Mesenchymal stem cell (in vitro differentiated cells and primary cell): ENCODE measurements at regions not wholly inside any gene's neighbourhood (a gene's known extent, or its start where the extent isn't known, plus 50 kb on each side); places are given as distances from the start of the nearest gene placed in this dataset.

Experiments
- DNase-seq: peaks from one replicate; pipeline ENCODE4 v3.0.0-alpha.2; 2013
- H2AFZ ChIP-seq: one replicate; pipeline ENCODE4 v1.6.1; 2013; ENCODE audit warnings: low read depth, mild to moderate bottlenecking, control low read depth, inconsistent platforms, low read length, moderate library complexity
- H2AK5ac ChIP-seq: 2 replicates; pipeline ENCODE4 v1.6.1; 2013; ENCODE audit warnings: low read length, moderate library complexity, mild to moderate bottlenecking, inconsistent platforms; ENCODE audit not compliant: severe bottlenecking
- H2BK120ac ChIP-seq: one replicate; pipeline ENCODE4 v1.6.1; 2013; ENCODE audit warnings: low read depth, mild to moderate bottlenecking, inconsistent platforms, low read length, moderate library complexity
- H2BK12ac ChIP-seq, 2 experiments: one replicate each; pipeline ENCODE4 v1.6.1; 2013; ENCODE audit warnings: inconsistent platforms in 2 of 2, low read length in 2 of 2, mild to moderate bottlenecking in 2 of 2, moderate library complexity in 2 of 2, control low read depth in 1 of 2
- H2BK15ac ChIP-seq: one replicate; pipeline ENCODE4 v1.6.1; 2013; ENCODE audit warnings: mild to moderate bottlenecking, low read depth, inconsistent platforms; ENCODE audit not compliant: poor library complexity, severe bottlenecking
- H2BK5ac ChIP-seq: 2 replicates; pipeline ENCODE4 v1.6.1; 2013; ENCODE audit warnings: low read depth, mild to moderate bottlenecking, low read length, control low read depth, inconsistent platforms; ENCODE audit not compliant: poor library complexity, severe bottlenecking
- H3K14ac ChIP-seq, 2 experiments: one replicate each; pipeline ENCODE4 v1.6.1; 2013; ENCODE audit warnings: inconsistent platforms in 2 of 2, low read length in 2 of 2, control low read depth in 1 of 2, mild to moderate bottlenecking in 1 of 2, moderate library complexity in 1 of 2
- H3K18ac ChIP-seq, 2 experiments: one replicate each; pipeline ENCODE4 v1.6.1; 2013; ENCODE audit warnings: inconsistent platforms in 2 of 2, low read length in 2 of 2, control low read depth in 1 of 2, low read depth in 1 of 2, mild to moderate bottlenecking in 1 of 2
- H3K23ac ChIP-seq, 2 experiments: one replicate each; pipeline ENCODE4 v1.6.1; 2013; ENCODE audit warnings: inconsistent platforms in 2 of 2, low read length in 2 of 2, mild to moderate bottlenecking in 2 of 2, moderate library complexity in 2 of 2, control low read depth in 1 of 2
- H3K27ac ChIP-seq: 2 replicates; pipeline ENCODE4 v1.5.1; 2013; ENCODE audit warnings: mild to moderate bottlenecking, moderate library complexity, low read length, control low read depth, inconsistent platforms; ENCODE audit not compliant: poor library complexity, severe bottlenecking
- H3K27me3 ChIP-seq, 2 experiments: 2 replicates each; pipeline versions ENCODE4 v1.6.1 to v1.7.0; 2013; ENCODE audit warnings: low read length in 2 of 2, mild to moderate bottlenecking in 2 of 2, moderate library complexity in 2 of 2, control low read depth in 1 of 2, inconsistent platforms in 1 of 2; ENCODE audit not compliant: control insufficient read depth in 1 of 2, insufficient read depth in 1 of 2
- H3K36me3 ChIP-seq, 2 experiments: 2 replicates each; pipeline versions ENCODE4 v1.6.1 to v1.7.0; 2013; ENCODE audit warnings: low read length in 2 of 2, control low read depth in 1 of 2, inconsistent platforms in 1 of 2, low read depth in 1 of 2, mild to moderate bottlenecking in 1 of 2; ENCODE audit not compliant: insufficient read depth in 2 of 2, control insufficient read depth in 1 of 2
- H3K4ac ChIP-seq, 2 experiments: one replicate each; pipeline ENCODE4 v1.6.1; 2013; ENCODE audit warnings: inconsistent platforms in 2 of 2, low read length in 2 of 2, mild to moderate bottlenecking in 2 of 2, moderate library complexity in 2 of 2, control low read depth in 1 of 2, low read depth in 1 of 2
- H3K4me1 ChIP-seq: 2 replicates; pipeline ENCODE4 v1.6.1; 2013; ENCODE audit warnings: low read depth, low read length, control low read depth; ENCODE audit not compliant: control insufficient read depth, insufficient read depth
- H3K4me2 ChIP-seq: 2 replicates; pipeline ENCODE4 v1.6.1; 2013; ENCODE audit warnings: low read length, mild to moderate bottlenecking, inconsistent platforms; ENCODE audit not compliant: poor library complexity, severe bottlenecking
- H3K4me3 ChIP-seq, 2 experiments: 2 replicates each; pipeline versions ENCODE4 v1.5.1 to v1.7.0; 2013; ENCODE audit warnings: low read length in 2 of 2, mild to moderate bottlenecking in 2 of 2, control low read depth in 1 of 2, low read depth in 1 of 2; ENCODE audit not compliant: insufficient read depth in 1 of 2
- H3K79me1 ChIP-seq: replicated peaks from 2 replicates; pipeline ENCODE4 v1.6.1; 2013; ENCODE audit warnings: mild to moderate bottlenecking, control low read depth, low read length, inconsistent platforms; ENCODE audit not compliant: poor library complexity, severe bottlenecking
- H3K9ac ChIP-seq: 2 replicates; pipeline ENCODE4 v1.7.0; 2013; ENCODE audit warnings: mild to moderate bottlenecking, low read length, moderate library complexity
- H3K9me3 ChIP-seq: 2 replicates; pipeline ENCODE4 v1.7.0; 2013; ENCODE audit warnings: mild to moderate bottlenecking, low read length; ENCODE audit not compliant: control insufficient read depth
- H4K8ac ChIP-seq: one replicate; pipeline ENCODE4 v1.6.1; 2013; ENCODE audit warnings: inconsistent platforms, mild to moderate bottlenecking, low read length, moderate library complexity
- H4K91ac ChIP-seq: one replicate; pipeline ENCODE4 v1.6.1; 2013; ENCODE audit warnings: mild to moderate bottlenecking, low read length, inconsistent platforms
- WGBS: methylation state at CpG from one replicate; pipeline ENCODE4 v1.1.7; 2013; ENCODE audit warnings: mixed read lengths; 5-methylcytosine and 5-hydroxymethylcytosine counted together

DNA sequence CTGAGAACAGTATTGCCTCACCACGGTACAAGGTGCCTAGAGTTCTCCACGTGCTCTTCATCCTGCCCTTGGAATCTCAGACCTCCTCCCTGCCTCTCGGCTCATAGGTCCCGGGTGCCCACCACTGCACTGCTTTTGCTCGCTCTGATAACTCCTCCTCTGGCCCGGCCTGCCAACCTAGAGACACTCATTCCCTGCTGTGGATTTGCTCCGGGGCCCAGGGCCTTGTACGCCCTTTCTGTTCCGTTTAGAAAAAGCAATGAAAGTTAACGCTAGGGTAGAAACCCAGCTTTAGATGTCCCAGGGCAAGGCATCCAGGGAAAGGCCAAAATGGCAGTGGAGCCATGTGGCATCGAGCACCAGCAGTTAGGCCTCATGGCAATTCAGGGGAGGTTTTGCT lies 253.9 kb downstream of the VAPA start:
- Histone ChIP-seq H3K9ac (no peak overlapping the region), H3K9me3 (no peaks in the 10 kb centered on the region), H3K4me2 (no peak overlapping the region), H2BK5ac (no peak overlapping the region), H3K18ac (no peak overlapping the region), H3K27ac (no peak overlapping the region), H4K8ac (no peak overlapping the region), H3K14ac (no peak overlapping the region), H3K4ac (no peak overlapping the region), H2AFZ (no peak overlapping the region), H2BK15ac (no peak overlapping the region), H3K23ac (no peak overlapping the region), H3K36me3 (no peaks in the 10 kb centered on the region), H3K79me1 (no peaks in the 10 kb centered on the region), H3K27me3 (peaks cover 0 to 4% of the 10 kb centered on the region in 2 experiments), H2AK5ac (no peak overlapping the region), H3K4me1 (peaks cover 2% of the 10 kb centered on the region), H2BK12ac (peak overlapping the region in 1 of 2 experiments; percentile 72), H2BK120ac (no peak overlapping the region), H4K91ac (no peak overlapping the region), H3K4me3 (no peak overlapping the region)
- no peak for DNase-seq
- WGBS = 95% methylated on average over 11 of the region's 11 CpGs

DNA sequence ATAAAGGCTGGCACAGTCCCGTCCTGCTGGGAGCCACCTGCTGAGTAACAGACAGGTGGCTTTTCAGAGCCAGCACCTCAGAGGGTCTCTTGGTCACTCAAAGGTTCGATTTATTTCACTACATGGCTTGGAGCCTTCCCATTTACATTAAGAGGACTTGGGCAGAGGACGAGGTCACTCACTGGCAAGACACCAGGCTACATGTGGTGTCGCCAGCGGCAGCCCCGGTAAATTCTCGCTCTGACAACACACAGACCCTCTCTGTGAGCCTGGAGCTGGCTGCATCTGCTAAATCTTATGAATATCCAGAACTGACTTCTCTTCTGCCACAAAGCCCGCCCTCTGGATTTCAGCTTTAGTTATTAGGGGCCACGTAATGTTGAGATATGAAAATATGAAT lies 254.7 kb downstream of the VAPA start:
- Histone ChIP-seq H3K9ac (no peak overlapping the region), H3K4ac (peak overlapping the region in 1 of 2 experiments; percentile 66), H3K18ac (peak overlapping the region in 1 of 2 experiments; percentile 25), H3K4me1 (peaks cover 2% of the 10 kb centered on the region), H3K27ac (no peak overlapping the region), H4K91ac (no peak overlapping the region), H3K36me3 (no peaks in the 10 kb centered on the region), H3K27me3 (peaks cover 0 to 4% of the 10 kb centered on the region in 2 experiments), H3K4me2 (no peak overlapping the region), H4K8ac (no peak overlapping the region), H2BK120ac (no peak overlapping the region), H3K9me3 (no peaks in the 10 kb centered on the region), H3K14ac (no peak overlapping the region), H2AFZ (no peak overlapping the region), H3K79me1 (no peaks in the 10 kb centered on the region), H2BK15ac (no peak overlapping the region), H2AK5ac (no peak overlapping the region), H2BK12ac (peak overlapping the region; percentile 14 to 70), H2BK5ac (no peak overlapping the region), H3K23ac (no peak overlapping the region), H3K4me3 (no peak overlapping the region)
- WGBS = 93% methylated on average over 9 of the region's 9 CpGs
- DNase-seq = no peak

GRCh38 chr18:10169064-10169562 lies 255.3 kb downstream of the VAPA start:
- WGBS = 65% methylated on average over 4 of the region's 4 CpGs
- peak; percentile 34 for DNase-seq
- H3K27ac ChIP-seq = no peak overlapping the region
- no peak overlapping the region for H3K18ac ChIP-seq
- H2BK5ac ChIP-seq = no peak overlapping the region
- H2BK15ac ChIP-seq = no peak overlapping the region
- no peak overlapping the region for H3K23ac ChIP-seq
- peaks cover 0 to 4% of the 10 kb centered on the region in 2 experiments for H3K27me3 ChIP-seq
- H2BK120ac ChIP-seq = no peak overlapping the region
- no peaks in the 10 kb centered on the region for H3K79me1 ChIP-seq
- H2AK5ac ChIP-seq = no peak overlapping the region
- H4K8ac ChIP-seq = no peak overlapping the region
- no peak overlapping the region for H4K91ac ChIP-seq
- H3K14ac ChIP-seq = no peak overlapping the region
- H3K4me2 ChIP-seq = no peak overlapping the region
- no peak overlapping the region for H3K4ac ChIP-seq
- no peak overlapping the region for H2AFZ ChIP-seq
- no peaks in the 10 kb centered on the region for H3K36me3 ChIP-seq
- H3K9me3 ChIP-seq = no peaks in the 10 kb centered on the region
- peaks cover 2% of the 10 kb centered on the region for H3K4me1 ChIP-seq
- H2BK12ac ChIP-seq = peak overlapping the region in 1 of 2 experiments; percentile 16
- H3K4me3 ChIP-seq = no peak overlapping the region
- no peak overlapping the region for H3K9ac ChIP-seq

GRCh38 chr18:10169814-10170213 lies 256.0 kb downstream of the VAPA start:
- no peak overlapping the region for H3K23ac ChIP-seq
- H3K36me3 ChIP-seq = no peaks in the 10 kb centered on the region
- H2BK12ac ChIP-seq = peak overlapping the region; percentile 3 to 87
- DNase-seq = no peak
- H2BK15ac ChIP-seq = no peak overlapping the region
- H4K8ac ChIP-seq = no peak overlapping the region
- no peak overlapping the region for H3K14ac ChIP-seq
- H2AFZ ChIP-seq = no peak overlapping the region
- H3K18ac ChIP-seq = peak overlapping the region in 1 of 2 experiments; percentile 63
- H3K9me3 ChIP-seq = no peaks in the 10 kb centered on the region
- H2BK5ac ChIP-seq = no peak overlapping the region
- H3K4me2 ChIP-seq = no peak overlapping the region
- H3K27ac ChIP-seq = no peak overlapping the region
- no peak overlapping the region for H3K4ac ChIP-seq
- H3K4me3 ChIP-seq = no peak overlapping the region
- H3K79me1 ChIP-seq = no peaks in the 10 kb centered on the region
- peaks cover 0 to under 1% of the 10 kb centered on the region in 2 experiments for H3K27me3 ChIP-seq
- 92% methylated on average over 2 of the region's 2 CpGs for WGBS
- peaks cover 2% of the 10 kb centered on the region for H3K4me1 ChIP-seq
- H2BK120ac ChIP-seq = no peak overlapping the region
- no peak overlapping the region for H4K91ac ChIP-seq
- no peak overlapping the region for H3K9ac ChIP-seq
- H2AK5ac ChIP-seq = no peak overlapping the region
